KG1 (cell line): ENCODE measurements at regions not wholly inside any gene's neighbourhood (a gene's known extent, or its start where the extent isn't known, plus 50 kb on each side); places are given as distances from the start of the nearest gene placed in this dataset.

Experiments
- DNase-seq: peaks from one replicate; lab custom pipeline; 2025; lab: John Stamatoyannopoulos, UW

DNA sequence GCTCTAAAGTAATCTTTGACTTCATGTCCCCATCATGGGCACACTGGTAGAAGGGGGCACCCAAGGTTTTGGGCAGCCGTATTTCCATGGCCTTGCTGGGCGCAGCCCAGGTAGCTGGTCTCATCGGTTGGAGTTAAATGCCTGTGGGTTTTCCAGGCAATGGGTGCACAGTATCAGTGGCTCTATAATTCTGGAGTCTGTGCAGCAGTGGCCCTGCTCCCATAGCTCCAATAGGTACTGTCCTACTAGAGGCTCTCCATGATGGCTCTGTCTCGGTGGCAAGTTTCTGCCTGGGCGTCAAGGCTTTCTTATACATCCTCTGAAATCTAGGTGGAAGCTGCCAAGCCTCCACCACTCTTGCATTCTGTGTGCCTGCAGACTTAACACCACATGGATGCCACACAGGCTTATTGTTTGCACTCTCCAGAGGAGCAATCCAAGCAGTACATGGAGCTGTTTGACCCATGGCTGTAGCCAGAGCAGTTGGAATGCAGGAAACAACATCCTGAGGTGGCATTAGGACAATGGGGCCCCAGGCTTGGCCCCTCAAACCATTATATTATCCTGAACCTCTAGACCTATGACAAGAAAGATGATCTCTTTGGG is 60.5 kb upstream of the UGT8 start:
- DNase-seq: no peak

DNA sequence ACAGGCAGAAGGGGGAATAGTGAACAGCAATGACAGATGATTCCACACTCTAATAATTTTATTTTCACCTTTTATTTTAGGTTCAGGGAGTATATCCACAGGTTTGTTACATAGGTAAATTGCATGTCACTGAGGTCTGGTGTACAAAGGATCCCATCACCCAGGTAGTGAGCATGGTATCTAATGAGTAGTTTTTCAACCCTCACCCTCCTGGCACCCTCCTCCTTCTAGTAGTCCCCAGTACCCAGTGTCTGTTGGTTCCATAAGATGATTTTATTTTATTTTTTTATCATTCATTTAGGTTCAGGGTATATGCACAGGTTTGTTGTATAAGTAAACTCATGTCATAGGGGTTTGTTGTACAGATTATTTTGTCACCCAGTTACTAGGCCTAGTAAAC is 58.6 kb upstream of the UGT8 start:
- DNase-seq: no peak

DNA sequence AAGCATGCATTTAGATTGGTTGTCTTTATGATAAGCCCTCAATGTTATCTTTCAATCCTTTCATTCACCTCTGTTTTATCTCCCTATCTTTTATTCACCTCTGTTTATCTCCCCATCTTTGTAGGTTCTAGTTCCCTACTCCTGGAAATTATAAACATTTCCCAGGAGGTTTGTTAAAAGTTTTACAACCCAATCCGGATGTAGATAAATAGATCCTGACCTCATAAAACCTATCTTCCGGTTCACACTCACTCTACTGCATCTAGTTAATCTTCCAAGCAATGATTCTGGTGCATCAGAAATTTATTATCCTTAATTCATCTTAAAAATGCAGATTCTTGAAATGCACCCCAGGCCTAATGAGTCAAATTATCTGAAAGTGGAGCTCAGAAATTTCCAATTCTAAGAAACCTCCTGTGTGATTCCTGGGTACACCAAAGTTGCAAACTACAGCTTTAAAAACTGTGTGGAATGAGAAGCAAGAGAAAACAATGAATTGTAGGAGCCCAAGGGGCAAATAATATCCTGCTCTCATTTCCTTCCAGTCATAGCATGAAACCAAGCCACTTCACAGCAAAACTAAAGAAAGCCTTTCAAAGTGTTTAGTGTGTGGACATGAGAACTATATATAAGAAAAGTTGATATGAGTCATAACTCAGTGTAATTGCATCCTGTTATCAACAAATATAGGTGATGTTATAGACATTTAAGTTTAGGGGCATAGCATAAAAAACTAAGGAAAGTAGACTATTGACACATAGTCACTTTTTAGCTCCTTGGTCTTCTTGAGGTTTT is 51.1 kb upstream of the UGT8 start:
- DNase-seq: no peak
